Naive thymus-derived CD4-positive, alpha-beta T cell (primary cell): ENCODE measurements at regions not wholly inside any gene's neighbourhood (a gene's known extent, or its start where the extent isn't known, plus 50 kb on each side); places are given as distances from the start of the nearest gene placed in this dataset.

Source experiments
- ATAC-seq: fragments of 150-1000 bp; cut with Tn5 transposase; 2 replicates; pipeline ENCODE4 v1.10.0; 2021; ENCODE audit warnings: mild to moderate bottlenecking, moderate library complexity
- CTCF ChIA-PET: fragments of 350-600 bp; sonication (Branson Sonifier 250); formaldehyde crosslinking; loops from one replicate; lab custom pipeline; 2021; ENCODE audit warnings: antibody characterized with exemption; lab: Charles Lee
- POLR2A ChIA-PET: fragments of 350-600 bp; sonication (Branson Sonifier 250); formaldehyde crosslinking; loops from one replicate; lab custom pipeline; 2021; ENCODE audit warnings: antibody characterized with exemption, inconsistent platforms; lab: Charles Lee
- DNase-seq, 9 donors: peaks; one replicate each; pipeline versions ENCODE4 v3.0.0 to v3.0.0-alpha.2; 2020 to 2022; ENCODE audit warnings: mixed read lengths in 1 of 9
- H3K27ac ChIP-seq: one replicate; pipeline ENCODE4 v1.7.0; 2013; ENCODE audit warnings: mild to moderate bottlenecking, low read depth, low read length, moderate library complexity
- H3K27me3 ChIP-seq, 2 donors: one replicate each; pipeline ENCODE4 v1.7.0; 2013; ENCODE audit warnings: low read length in 2 of 2, mild to moderate bottlenecking in 2 of 2, moderate library complexity in 2 of 2; ENCODE audit not compliant: control insufficient read depth in 2 of 2, insufficient read depth in 2 of 2
- H3K36me3 ChIP-seq, 3 experiments: 1 replicate in 2 of 3; 2 replicates in 1 of 3; pipeline ENCODE4 v1.7.0; 2013; ENCODE audit warnings: low read length in 3 of 3, mild to moderate bottlenecking in 3 of 3, moderate library complexity in 1 of 3; ENCODE audit not compliant: insufficient read depth in 3 of 3, control insufficient read depth in 2 of 3
- H3K4me1 ChIP-seq, 2 donors: one replicate each; pipeline ENCODE4 v1.7.0; 2013; ENCODE audit warnings: low read length in 2 of 2, mild to moderate bottlenecking in 2 of 2, moderate library complexity in 1 of 2; ENCODE audit not compliant: control insufficient read depth in 2 of 2, insufficient read depth in 2 of 2
- H3K4me3 ChIP-seq: 2 replicates; pipeline ENCODE4 v1.7.0; 2013; ENCODE audit warnings: mild to moderate bottlenecking, low read length
- H3K9me3 ChIP-seq, 3 experiments: 1 replicate in 2 of 3; 2 replicates in 1 of 3; pipeline ENCODE4 v1.7.0; 2013; ENCODE audit warnings: low read length in 3 of 3; ENCODE audit not compliant: control insufficient read depth in 2 of 3
- H3K27ac Mint-ChIP-seq, 9 donors: one replicate each; pipeline ENCODE4 v1.8.0; 2020 to 2022; ENCODE audit warnings: mixed read lengths in 9 of 9, mild to moderate bottlenecking in 8 of 9, moderate library complexity in 5 of 9, inconsistent platforms in 2 of 9
- H3K27me3 Mint-ChIP-seq, 5 donors: one replicate each; pipeline ENCODE4 v1.8.0; 2021 to 2022; ENCODE audit warnings: mixed read lengths in 5 of 5, mild to moderate bottlenecking in 1 of 5
- H3K36me3 Mint-ChIP-seq, 5 donors: one replicate each; pipeline ENCODE4 v1.8.0; 2020 to 2022; ENCODE audit warnings: mixed read lengths in 5 of 5, mild to moderate bottlenecking in 3 of 5, inconsistent platforms in 1 of 5
- H3K4me1 Mint-ChIP-seq, 7 donors: one replicate each; pipeline ENCODE4 v1.8.0; 2020 to 2022; ENCODE audit warnings: mixed read lengths in 7 of 7, mild to moderate bottlenecking in 3 of 7, inconsistent platforms in 1 of 7
- H3K4me3 Mint-ChIP-seq, 10 donors: one replicate each; pipeline ENCODE4 v1.8.0; 2020 to 2022; ENCODE audit warnings: mild to moderate bottlenecking in 10 of 10, mixed read lengths in 10 of 10, moderate library complexity in 6 of 10, inconsistent platforms in 2 of 10
- H3K9me3 Mint-ChIP-seq, 11 donors: one replicate each; pipeline ENCODE4 v1.8.0; 2020 to 2022; ENCODE audit warnings: mixed read lengths in 11 of 11, mild to moderate bottlenecking in 4 of 11, inconsistent platforms in 1 of 11, moderate library complexity in 1 of 11
- intact Hi-C, 2 donors: fragments of 100-400 bp; cut with micrococcal nuclease; formaldehyde crosslinking; loops; one replicate each; pipeline ENCODE4 v1.15.1; 2023

DNA sequence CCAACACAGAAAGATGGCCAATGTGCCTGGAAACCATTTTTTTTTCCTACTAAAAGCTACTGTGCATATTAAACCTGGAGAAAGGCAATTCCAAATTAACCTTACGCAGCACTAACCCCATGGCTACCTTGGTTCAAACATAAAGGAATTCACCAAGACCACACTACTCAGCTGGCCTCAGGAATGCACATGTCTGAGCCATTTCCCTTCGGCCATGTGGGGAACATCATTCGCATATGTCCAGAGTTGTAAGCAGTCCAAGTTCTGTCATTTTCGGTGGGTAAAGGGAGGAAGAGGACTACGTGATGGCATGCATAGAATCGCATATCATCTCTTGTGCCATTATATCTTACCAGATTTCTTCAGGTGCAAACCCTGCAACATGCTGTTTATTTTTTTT is 175.4 kb downstream of the NTMT2 start:
- Mint-ChIP-seq H3K9me3 (peaks cover 0 to 4% (median 0%) of the 10 kb centered on the region in 11 donors), H3K4me1 (no peaks in the 10 kb centered on the region), H3K27ac (no peak overlapping the region), H3K36me3 (no peaks in the 10 kb centered on the region), H3K4me3 (no peak overlapping the region), H3K27me3 (peaks cover 0 to 12% (median 6%) of the 10 kb centered on the region in 5 donors)
- intact Hi-C loops = no loop called here
- H3K4me3 ChIP-seq = no peak overlapping the region
- ChIA-PET POLR2A (no interaction called here), CTCF (no interaction called here)
- DNase-seq (no peak), ATAC-seq (no peak)
- no peaks in the 10 kb centered on the region for H3K4me1 ChIP-seq
- no peak overlapping the region for H3K27ac ChIP-seq
- no peaks in the 10 kb centered on the region for H3K9me3 ChIP-seq
- no peaks in the 10 kb centered on the region for H3K27me3 ChIP-seq
- H3K36me3 ChIP-seq = no peaks in the 10 kb centered on the region

DNA sequence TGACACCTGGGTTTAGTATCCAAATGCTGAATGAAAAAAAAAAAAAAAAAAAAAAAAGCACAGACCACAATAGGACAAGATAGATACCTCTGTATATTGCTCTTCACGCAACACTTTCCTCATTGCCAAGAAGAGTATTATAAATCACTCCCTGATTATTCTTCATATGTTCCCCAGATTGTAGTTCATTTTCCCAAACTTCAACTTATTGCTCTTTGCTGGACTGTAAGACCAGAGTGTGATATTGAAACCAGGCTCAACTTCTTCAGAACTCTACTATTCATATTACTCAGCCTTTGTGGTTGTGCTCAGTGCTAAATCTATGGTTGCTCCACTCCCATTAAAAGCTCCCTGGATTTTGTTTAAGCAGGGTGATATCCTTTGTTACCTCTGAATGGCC is 180.4 kb downstream of the NTMT2 start:
- H3K4me1 Mint-ChIP-seq = no peaks in the 10 kb centered on the region
- H3K36me3 ChIP-seq = no peaks in the 10 kb centered on the region
- H3K4me3 ChIP-seq = no peak overlapping the region
- H3K27ac ChIP-seq = no peak overlapping the region
- H3K27me3 ChIP-seq = no peaks in the 10 kb centered on the region
- no peaks in the 10 kb centered on the region for H3K36me3 Mint-ChIP-seq
- peaks cover 0 to 4% (median 0%) of the 10 kb centered on the region in 11 donors for H3K9me3 Mint-ChIP-seq
- ATAC-seq (no peak), DNase-seq (no peak)
- no peaks in the 10 kb centered on the region for H3K4me1 ChIP-seq
- intact Hi-C loops = no loop called here
- no peaks in the 10 kb centered on the region for H3K9me3 ChIP-seq
- peaks cover 0 to 14% (median 8%) of the 10 kb centered on the region in 5 donors for H3K27me3 Mint-ChIP-seq
- CTCF ChIA-PET = no interaction called here
- H3K27ac Mint-ChIP-seq = no peak overlapping the region
- POLR2A ChIA-PET = no interaction called here
- H3K4me3 Mint-ChIP-seq = no peak overlapping the region

GRCh38 chr1:170332801-170333200 is 187.0 kb downstream of the NTMT2 start:
- Mint-ChIP-seq H3K4me1 (no peaks in the 10 kb centered on the region), H3K4me3 (no peak overlapping the region), H3K36me3 (no peaks in the 10 kb centered on the region), H3K27me3 (peaks cover 0 to 13% (median 2%) of the 10 kb centered on the region in 5 donors), H3K27ac (no peak overlapping the region), H3K9me3 (no peaks in the 10 kb centered on the region)
- no peaks in the 10 kb centered on the region for H3K4me1 ChIP-seq
- no peak overlapping the region for H3K4me3 ChIP-seq
- ATAC-seq = no peak
- ChIA-PET CTCF (no interaction called here), POLR2A (no interaction called here)
- no peak overlapping the region for H3K27ac ChIP-seq
- no peak for DNase-seq
- H3K9me3 ChIP-seq = no peaks in the 10 kb centered on the region
- intact Hi-C loops = no loop called here
- H3K36me3 ChIP-seq = no peaks in the 10 kb centered on the region
- no peaks in the 10 kb centered on the region for H3K27me3 ChIP-seq

DNA sequence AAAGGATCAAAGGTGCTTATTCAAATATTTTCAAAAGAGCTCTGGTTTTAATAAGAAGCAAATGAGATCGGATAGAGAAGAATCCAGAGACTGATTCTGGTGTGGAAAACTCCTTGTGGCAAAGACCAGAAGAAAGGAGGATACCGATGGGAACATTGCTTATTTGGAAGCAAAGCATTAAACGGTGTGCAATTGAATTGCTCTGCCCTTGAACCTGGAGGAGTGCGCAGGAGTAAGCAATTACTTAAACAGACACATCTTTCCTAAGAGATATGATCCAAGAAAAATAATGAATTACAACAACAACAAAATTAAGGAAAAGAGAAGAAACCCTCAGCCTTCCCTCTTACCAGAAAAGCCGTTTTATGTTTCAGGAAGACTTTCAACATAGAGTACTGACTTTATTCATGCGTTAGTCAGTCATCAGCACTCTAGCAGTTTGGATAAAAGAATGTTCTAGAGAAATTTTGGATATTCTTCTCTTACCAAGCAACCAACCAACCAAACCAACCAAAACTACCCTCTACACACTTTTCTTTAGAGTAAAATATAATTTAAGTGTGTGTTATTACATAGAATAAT is 191.7 kb downstream of the NTMT2 start:
- Mint-ChIP-seq H3K4me1 (no peaks in the 10 kb centered on the region), H3K27ac (no peak overlapping the region), H3K9me3 (no peaks in the 10 kb centered on the region), H3K27me3 (peaks cover 0 to 18% (median 12%) of the 10 kb centered on the region in 5 donors), H3K36me3 (no peaks in the 10 kb centered on the region), H3K4me3 (no peak overlapping the region)
- intact Hi-C loops = no loop called here
- Histone ChIP-seq H3K27ac (no peak overlapping the region), H3K36me3 (no peaks in the 10 kb centered on the region), H3K4me1 (no peaks in the 10 kb centered on the region), H3K4me3 (no peak overlapping the region), H3K27me3 (no peaks in the 10 kb centered on the region), H3K9me3 (no peaks in the 10 kb centered on the region)
- no peak for ATAC-seq
- CTCF ChIA-PET = no interaction called here
- POLR2A ChIA-PET = no interaction called here
- no peak for DNase-seq

- intact Hi-C loops = no loop called here
- Mint-ChIP-seq H3K27ac (no peak overlapping the region), H3K9me3 (no peaks in the 10 kb centered on the region), H3K27me3 (peaks cover 0 to 18% (median 9%) of the 10 kb centered on the region in 5 donors), H3K4me1 (no peaks in the 10 kb centered on the region), H3K36me3 (no peaks in the 10 kb centered on the region), H3K4me3 (no peak overlapping the region)
- H3K27ac ChIP-seq = no peak overlapping the region
- no peaks in the 10 kb centered on the region for H3K4me1 ChIP-seq
- ChIA-PET CTCF (no interaction called here), POLR2A (no interaction called here)
- no peak for DNase-seq
- no peaks in the 10 kb centered on the region for H3K36me3 ChIP-seq
- ATAC-seq = no peak
- H3K9me3 ChIP-seq = no peaks in the 10 kb centered on the region
- no peak overlapping the region for H3K4me3 ChIP-seq
- H3K27me3 ChIP-seq = no peaks in the 10 kb centered on the region
Observed at GRCh38 chr1:170339534-170339933, 192.4 kb upstream of the GORAB start.

GRCh38 chr1:170340308-170340707 is 191.7 kb upstream of the GORAB start:
- Mint-ChIP-seq H3K4me1 (no peaks in the 10 kb centered on the region), H3K4me3 (no peak overlapping the region), H3K36me3 (no peaks in the 10 kb centered on the region), H3K9me3 (no peaks in the 10 kb centered on the region), H3K27ac (no peak overlapping the region), H3K27me3 (peaks cover 0 to 24% (median 9%) of the 10 kb centered on the region in 5 donors)
- Histone ChIP-seq H3K9me3 (no peaks in the 10 kb centered on the region), H3K4me1 (no peaks in the 10 kb centered on the region), H3K36me3 (no peaks in the 10 kb centered on the region), H3K4me3 (no peak overlapping the region), H3K27me3 (no peaks in the 10 kb centered on the region), H3K27ac (no peak overlapping the region)
- ChIA-PET POLR2A (no interaction called here), CTCF (no interaction called here)
- intact Hi-C loops = no loop called here
- DNase-seq (no peak), ATAC-seq (no peak)

- no peak for DNase-seq
- Histone ChIP-seq H3K4me3 (no peak overlapping the region), H3K9me3 (no peaks in the 10 kb centered on the region), H3K27ac (no peak overlapping the region), H3K36me3 (no peaks in the 10 kb centered on the region), H3K4me1 (no peaks in the 10 kb centered on the region), H3K27me3 (no peaks in the 10 kb centered on the region)
- peaks cover 0 to 2% (median 0%) of the 10 kb centered on the region in 11 donors for H3K9me3 Mint-ChIP-seq
- H3K36me3 Mint-ChIP-seq = no peaks in the 10 kb centered on the region
- no peak overlapping the region for H3K27ac Mint-ChIP-seq
- no peak overlapping the region for H3K4me3 Mint-ChIP-seq
- no peaks in the 10 kb centered on the region for H3K4me1 Mint-ChIP-seq
- CTCF ChIA-PET = no interaction called here
- no peak for ATAC-seq
- intact Hi-C loops = no loop called here
- peaks cover 0 to 18% (median 6%) of the 10 kb centered on the region in 5 donors for H3K27me3 Mint-ChIP-seq
- POLR2A ChIA-PET = no interaction called here
Observed at GRCh38 chr1:170351366-170351946, 180.5 kb upstream of the GORAB start.
